Jurkat, Clone E6-1 (cell line): ENCODE measurements at regions not wholly inside any gene's neighbourhood (a gene's known extent, or its start where the extent isn't known, plus 50 kb on each side); places are given as distances from the start of the nearest gene placed in this dataset.

Experiments used
- DNase-seq: peaks from one replicate; pipeline ENCODE4 v3.0.0-alpha.2; 2011; ENCODE audit warnings: low read depth, low spot score
- H3K4me3 ChIP-seq: 2 replicates; pipeline ENCODE4 v1.5.1; 2011; ENCODE audit warnings: mild to moderate bottlenecking, low read length, control low read depth, moderate library complexity

DNA sequence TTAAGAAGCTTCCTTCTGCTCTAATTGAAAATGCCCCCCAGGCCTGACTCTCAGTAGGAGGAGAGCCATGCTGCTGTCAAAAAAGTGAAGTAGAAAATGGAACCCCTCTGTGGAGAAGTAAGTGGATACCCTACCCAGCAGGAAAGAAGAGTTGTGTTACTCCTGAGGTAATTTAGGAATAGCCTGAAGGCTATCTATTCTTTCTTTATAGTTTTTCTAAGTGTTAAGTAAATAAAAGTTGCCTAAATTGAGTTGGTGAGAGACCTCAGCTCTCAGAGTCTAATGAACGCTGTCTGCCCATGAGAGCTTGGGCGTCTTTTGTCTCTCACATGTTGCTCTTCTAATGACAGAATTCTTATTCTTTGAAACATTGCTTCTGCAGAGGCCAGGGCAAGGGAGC, 116.2 kb downstream of the NSUN3 start:
- DNase-seq, result no peak
- no peak overlapping the region for H3K4me3 ChIP-seq

DNA sequence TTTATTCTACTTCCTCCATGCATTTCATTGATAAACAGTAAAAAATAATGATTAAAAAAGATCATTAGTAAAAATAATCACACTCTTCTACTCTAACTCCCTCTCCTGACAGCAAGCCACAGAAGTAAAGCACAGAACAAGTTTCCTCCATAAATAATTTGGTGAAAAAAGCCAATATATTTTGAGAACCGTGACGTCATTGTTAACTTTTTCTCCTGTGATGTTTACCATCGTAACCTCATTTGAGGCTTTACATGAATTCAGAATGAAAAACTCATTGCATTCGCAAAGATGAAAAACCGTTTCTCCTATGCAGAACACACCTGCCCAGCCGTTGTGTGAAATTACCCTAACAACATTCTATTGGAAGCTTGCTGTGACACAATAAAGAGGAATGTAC, 120.7 kb downstream of the NSUN3 start:
- no peak overlapping the region for H3K4me3 ChIP-seq
- no peak for DNase-seq

DNA sequence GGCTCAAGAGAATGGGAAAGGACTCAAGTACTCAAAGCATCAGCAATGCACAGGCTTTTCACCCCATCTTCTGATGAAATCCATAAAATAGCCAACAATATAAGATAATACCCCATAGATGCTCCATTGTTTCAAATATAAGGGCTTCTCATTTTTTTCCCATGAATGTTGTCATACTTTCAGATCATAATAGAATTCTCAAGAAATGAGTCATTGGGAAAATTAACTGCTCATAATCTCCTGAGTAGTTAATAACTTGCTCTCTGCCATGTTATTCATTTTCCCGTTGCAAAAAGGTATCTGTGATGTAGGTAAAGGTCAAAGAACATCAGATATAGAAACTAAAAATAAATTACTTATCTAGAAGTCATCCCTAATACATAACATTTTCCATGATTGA, 121.9 kb downstream of the NSUN3 start:
- H3K4me3 ChIP-seq, result no peak overlapping the region
- no peak for DNase-seq

DNA sequence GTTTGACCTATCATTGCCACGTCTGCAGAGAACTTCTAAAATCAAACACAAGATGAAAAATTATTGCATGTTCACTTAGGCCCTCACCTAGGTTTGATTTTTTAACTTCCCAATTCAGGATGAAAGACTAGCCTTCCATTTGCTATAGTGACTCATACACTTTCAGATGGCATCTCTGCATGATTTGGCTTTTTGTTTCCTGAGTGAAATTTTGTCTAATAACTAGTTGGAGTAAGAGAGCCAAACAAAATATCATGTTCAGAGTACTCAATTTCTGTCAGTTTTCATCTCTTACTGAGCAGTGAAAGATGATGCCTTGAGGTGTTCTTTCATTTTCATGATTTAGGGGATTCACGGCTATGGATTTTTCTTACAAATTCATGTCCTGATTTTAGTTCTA, 122.9 kb downstream of the NSUN3 start:
- H3K4me3 ChIP-seq, result no peak overlapping the region
- no peak for DNase-seq

DNA sequence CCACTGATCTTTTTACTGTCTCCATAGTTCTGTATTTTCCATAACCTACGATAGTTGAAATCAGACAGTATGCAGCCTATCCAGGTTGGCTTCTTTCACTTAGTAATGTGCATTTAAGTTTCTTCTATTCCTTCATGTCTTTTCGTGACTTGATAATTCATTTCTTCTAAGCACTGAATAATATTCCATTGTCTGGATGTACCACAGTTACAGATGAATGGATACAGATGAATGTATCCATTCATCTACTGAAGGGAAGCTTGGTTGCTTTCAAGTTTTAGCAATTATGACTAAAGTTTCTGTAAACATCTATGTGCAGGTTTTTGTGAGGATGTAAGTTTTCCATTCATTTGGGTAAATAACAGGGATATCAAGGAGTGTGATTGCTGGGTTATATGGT, 124.8 kb downstream of the NSUN3 start:
- no peak for DNase-seq
- no peak overlapping the region for H3K4me3 ChIP-seq

DNA sequence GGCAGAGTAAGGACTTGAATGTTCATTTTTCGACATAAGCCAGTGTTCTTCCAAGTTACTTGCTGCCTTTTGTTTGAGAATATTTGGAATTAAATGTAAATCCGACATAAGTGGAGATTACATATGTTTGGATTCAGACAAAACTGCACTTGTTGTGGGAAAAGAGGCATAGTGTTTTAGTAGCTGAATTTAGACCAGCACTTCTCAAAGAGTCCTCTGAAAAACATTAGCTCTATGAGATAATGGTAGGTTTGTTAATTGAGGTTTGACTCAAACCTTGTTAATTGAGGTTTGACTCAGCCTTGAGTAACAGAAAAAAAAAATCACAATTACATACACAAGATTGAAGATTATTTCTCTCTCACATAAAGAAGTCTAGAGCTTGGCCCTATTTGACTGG, 132.5 kb downstream of the NSUN3 start:
- no peak for DNase-seq
- H3K4me3 ChIP-seq, result no peak overlapping the region

DNA sequence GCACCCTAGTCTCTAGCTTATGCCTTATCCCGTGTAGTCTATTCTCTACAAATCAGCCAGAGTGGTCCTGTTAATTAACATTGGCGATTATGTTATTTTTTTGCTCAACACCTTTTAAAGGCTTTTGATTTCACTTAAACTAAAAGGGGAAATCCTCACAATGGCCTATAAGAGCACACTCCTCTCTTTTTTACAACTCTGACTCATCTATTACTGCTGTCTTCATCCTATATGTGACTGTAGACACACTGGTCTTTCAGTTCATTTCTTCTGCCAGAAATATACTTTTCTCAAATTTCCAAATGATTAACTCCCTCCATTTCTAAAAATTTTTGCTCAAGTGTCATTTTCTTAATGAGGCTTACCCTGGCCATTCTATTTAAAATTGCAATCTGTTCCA, 143.4 kb downstream of the NSUN3 start:
- no peak overlapping the region for H3K4me3 ChIP-seq
- DNase-seq, result no peak

DNA sequence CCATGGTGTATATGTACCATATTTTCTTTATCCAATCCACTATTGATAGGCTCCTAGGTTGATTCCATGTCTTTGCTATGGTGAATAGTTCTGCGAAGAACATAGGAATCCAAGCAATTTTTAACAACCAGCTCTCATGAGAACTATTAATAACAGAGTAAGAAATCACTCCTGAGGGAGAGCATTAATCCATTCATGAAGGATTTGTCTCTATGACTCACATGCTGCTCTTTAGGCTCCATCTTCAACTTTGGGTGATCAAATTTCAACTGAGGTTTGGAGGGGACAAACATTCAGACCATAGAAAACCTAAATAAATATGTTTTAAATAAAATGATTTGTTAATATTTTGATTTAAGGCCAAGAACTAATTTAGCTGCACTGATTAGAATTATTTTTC, 147.4 kb downstream of the NSUN3 start:
- no peak for DNase-seq
- no peak overlapping the region for H3K4me3 ChIP-seq

DNA sequence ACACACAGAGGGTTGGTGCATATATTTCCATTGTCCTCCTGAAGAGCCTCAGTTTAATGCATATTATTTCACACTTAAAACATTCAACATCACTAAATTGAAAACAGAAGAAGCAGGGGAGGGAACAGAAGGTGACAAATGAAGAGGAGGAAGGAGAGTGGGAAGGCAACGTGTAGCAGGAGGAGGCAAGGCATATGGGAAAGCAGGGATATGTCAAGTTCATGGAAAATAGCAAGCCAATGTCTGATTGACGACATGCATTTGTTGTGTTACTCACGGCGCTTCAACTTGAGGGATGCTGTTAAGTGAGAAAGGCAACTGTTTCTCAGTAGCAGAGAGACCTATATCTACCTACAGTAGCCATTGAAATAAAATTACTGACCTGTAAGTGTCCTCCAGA, 154.5 kb downstream of the NSUN3 start:
- no peak overlapping the region for H3K4me3 ChIP-seq
- DNase-seq, result no peak

DNA sequence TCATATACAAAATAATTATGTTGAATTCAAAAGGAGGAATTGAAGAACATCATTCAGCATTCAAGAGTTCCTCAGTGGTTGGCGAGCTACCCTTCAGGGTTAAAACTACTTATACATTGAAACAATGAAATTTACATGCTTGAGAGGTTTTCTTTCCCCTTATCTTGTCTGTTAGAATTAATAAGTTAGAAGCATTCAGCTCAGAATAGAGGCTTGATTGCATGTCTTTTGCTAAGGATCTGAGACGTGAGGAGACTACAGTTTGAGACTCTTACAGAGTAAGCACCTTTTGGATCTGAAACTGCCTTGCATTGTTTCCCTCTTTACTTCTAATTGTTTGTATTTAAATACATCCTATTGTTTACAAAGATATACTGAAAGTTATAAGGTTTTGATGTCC, 157.6 kb downstream of the NSUN3 start:
- H3K4me3 ChIP-seq, result no peak overlapping the region
- DNase-seq, result no peak

DNA sequence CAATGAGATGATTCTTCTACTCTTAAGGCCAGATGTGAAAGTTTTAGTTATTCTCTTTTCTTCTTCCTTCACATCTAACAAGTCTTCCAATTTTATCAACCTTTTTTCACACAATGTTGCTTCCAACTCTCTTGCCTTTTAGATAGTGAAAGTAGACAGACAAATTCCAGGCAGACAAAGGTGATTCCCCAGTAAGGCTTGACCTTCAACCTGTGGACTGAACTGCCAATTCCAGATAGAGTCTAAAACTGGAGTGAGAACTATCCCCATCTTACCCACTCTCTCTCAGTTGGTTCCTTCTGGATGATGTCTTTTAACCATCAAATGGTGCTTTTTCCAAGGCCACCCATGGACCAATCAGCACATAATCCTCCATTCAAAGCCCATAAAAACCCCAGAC, 159.0 kb downstream of the NSUN3 start:
- DNase-seq, result no peak
- H3K4me3 ChIP-seq, result no peak overlapping the region

DNA sequence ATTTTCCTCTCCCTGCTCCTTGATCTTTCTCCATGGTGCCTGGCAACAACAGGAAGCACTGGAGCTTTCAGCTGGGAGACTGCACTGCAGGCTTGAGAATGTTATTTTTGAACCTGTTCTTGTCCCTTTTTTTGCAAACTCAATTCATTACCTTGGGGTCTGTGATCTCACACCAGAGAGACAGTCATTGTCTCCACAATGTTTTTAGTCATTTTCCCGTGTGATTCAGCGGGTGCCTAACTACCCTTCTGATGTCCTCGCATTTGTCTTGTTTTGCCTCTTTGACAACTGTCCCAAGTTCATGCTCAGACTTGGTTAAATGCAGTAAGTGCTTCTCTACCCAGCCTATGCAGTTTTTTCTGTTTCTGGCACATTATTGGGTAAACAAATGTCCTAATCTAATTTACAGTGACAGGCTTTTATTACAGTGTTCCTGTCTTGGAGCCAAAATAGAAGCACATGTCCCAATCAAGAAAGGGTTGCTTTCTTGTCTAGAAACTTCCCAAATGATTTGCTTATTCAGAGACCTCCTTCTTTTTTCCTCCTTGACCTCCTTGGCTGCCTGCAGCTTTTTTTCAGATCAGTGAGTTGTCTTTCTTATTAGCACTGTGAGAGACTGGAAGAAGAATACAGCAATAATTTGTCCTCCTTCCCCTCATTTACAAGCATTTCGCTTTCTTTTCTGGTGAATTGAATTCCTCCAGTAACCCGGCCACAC, 162.4 kb downstream of the NSUN3 start:
- no peak for DNase-seq
- no peak overlapping the region for H3K4me3 ChIP-seq

DNA sequence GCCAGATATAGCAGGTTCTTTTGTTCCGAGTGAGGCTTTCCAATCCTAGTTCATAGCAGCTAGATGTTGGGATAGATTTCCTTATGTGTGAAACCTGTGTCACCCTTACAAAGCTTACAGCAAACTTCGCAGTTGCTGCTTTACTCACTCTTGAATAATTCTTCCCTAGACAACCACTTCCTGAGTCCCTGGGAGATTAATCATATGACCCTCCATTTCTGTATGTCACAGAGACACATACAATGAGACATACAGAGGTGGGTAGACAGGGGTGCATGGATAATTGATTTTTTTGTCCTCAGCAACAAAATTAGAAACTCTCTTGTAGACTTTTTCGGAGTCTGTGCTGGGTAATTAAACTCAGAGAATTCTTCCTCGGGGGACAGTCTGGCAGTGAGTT, 163.2 kb downstream of the NSUN3 start:
- no peak for DNase-seq
- no peak overlapping the region for H3K4me3 ChIP-seq

DNA sequence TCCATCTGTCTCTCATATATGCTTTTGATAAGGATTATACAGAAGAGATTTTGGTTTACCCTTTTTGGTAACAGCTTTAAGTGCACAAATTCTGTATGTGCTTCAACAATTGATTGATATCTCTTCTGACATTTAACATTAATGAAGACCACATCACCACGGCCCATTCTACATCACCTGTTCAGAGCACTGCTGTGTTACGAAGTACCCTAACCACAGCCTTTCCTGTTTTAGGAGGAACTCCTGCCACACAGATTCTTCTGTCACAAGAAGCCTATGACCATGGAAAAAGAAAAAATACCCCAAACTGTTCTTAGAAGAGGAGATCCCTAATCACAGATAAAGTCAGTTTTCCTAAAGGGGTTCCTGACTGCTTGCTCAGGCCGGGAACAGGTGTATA, 170.1 kb downstream of the NSUN3 start:
- no peak for DNase-seq
- H3K4me3 ChIP-seq, result no peak overlapping the region

DNA sequence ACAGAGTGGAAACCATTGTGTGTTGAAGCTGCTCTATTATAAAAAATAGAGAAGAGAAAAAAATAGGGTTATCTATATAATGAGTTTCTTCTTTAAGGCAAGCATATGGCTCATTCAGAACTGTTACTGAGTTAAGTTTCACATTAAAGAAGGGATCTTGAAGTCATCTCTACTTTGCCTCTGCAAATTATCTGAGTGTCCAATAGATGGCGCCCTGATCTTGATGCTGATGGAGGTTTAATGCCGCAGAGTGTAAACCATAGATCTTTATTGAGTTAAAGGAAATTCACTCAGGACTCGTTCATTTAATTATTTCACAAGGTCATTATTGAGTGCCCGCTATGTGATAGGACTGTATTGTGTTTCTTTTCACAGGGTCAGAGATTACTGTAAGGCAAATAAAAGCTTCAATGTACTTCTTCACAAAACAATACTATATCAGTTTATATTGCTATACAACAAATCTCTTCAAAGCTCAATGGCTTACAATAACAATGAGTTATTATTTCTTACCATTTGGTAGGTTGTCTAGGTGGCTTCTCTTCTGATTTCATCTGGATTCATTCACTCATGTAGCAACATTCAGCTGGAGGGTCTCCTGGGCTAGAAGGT, 171.4 kb downstream of the NSUN3 start:
- no peak overlapping the region for H3K4me3 ChIP-seq
- DNase-seq, result peak; percentile 42

DNA sequence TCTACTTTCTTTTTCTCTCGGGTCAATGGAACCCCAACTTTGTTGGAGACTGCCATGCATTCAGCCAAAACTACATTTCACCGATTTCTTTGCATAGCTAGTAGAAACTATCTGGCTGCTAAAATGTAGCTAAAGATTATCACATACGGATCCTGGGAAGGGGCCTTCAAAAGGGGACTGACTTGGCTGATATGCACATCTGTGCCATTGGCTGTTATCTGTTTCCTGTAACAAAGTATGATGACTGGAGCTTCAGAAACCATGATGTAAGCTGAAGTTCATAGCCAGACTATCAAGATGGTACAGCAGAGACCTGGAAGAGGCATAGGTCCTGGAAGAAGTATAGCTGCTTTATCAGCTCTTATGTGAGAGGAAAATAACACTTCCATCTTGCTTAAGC, 179.1 kb downstream of the NSUN3 start:
- no peak for DNase-seq
- no peak overlapping the region for H3K4me3 ChIP-seq

DNA sequence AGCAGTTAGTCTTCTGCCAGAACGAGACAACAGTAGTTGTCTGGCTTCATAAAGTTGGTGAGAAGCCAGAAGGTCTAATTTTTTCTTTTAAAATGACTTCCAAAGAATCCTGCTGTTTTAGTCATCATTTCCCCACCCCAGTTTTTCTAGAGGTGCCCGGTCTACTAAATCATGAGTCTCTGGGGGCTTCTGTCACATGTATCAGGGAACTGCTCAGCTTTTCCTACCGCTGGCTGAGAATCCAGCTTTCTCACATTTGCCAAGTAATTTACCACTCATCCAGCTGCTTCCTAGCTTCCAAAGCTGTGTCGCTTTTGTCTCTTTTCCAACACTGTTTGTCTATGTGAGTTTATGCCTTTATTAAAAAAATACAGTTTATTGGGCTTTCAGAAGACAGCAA, 183.3 kb downstream of the NSUN3 start:
- H3K4me3 ChIP-seq, result no peak overlapping the region
- no peak for DNase-seq

DNA sequence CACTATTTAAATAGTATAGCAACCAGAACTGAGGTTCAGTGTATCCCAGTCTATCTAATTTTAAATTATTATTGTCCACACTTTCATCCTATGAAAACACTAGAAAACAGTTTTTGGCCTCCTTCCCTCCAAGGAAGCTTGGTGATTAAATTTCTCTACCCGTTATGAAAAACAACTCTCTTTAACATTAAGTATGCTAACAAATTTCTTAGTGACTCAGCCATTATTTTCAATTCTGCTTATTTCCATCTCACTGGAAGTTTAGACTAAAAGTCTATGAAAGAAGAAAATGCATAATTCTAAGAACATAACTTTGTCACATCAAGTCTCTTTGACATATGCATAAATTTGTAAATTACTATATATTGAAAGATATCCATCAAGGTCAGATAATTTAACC, 185.2 kb downstream of the NSUN3 start:
- no peak overlapping the region for H3K4me3 ChIP-seq
- no peak for DNase-seq

DNA sequence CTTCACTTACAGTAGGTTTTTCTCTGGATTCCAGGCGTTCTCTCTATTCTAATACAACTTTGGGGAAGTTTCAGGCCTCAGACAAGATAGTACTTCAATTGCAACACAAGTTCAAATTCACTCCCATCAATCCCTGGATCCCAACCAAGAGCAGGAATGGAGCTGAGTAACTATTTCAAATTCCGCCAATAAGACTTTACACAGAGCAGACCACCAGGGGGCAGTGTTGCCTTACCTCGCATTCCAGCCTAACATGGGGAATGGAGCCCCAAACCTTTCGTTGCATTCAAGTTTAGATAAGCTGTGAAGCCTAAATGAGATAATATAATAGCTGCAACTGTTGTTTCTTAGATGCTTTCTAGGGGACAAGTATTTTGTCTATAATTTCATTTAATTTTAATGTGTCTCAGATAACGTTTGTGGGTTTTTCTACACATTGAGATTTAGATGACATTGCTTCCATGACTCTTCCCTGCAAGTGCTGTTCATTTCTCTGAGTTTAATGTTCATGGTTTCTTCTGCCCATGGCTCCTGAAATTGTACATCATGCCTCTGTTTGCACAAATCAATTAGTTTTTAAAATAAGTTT, 186.7 kb downstream of the NSUN3 start:
- H3K4me3 ChIP-seq, result no peak overlapping the region
- peak; percentile 44 for DNase-seq

DNA sequence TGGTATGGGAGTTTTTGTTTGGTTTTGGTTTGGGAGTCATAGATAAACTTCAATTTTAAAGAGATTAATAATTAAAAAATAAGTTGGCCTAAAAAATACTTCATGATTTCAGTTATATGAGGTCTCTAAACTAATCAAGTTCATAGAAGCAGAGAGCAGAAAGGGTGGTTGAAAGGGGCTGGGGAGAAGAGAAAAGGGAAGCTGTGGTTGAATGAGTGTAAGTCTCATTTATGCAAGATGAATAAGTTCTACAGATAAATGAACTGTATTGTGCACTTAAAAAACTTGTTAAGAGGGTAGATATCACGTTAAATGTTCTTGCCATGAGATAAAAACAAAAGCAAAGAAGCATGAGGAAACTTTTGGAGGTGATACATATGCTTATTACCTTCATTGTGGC, 188.7 kb downstream of the NSUN3 start:
- no peak for DNase-seq
- H3K4me3 ChIP-seq, result no peak overlapping the region

DNA sequence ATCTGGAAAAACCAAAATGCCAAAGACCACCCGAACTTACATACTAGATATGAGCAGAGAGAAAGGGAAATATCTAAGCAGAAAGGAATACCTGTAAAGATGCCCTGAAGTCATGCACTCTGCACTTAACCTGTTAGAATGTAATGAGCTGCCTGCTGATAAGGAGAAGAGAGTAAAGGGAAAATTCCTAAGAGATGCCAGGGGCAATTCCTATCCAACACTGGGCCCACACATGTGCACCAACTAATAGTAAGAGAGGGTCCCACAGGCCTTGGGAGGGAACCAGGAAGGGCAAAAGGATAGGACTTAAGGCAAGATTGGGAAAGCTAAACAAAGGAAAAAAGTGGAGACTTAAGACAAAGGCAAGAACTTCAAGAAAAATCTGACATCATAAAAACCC, 189.5 kb downstream of the NSUN3 start:
- no peak overlapping the region for H3K4me3 ChIP-seq
- DNase-seq, result no peak
